HG03439 (cell line): ENCODE measurements at regions not wholly inside any gene's neighbourhood (a gene's known extent, or its start where the extent isn't known, plus 50 kb on each side); places are given as distances from the start of the nearest gene placed in this dataset.
A peak's percentile ranks its signal among the peaks of the same experiment; 100 is the strongest.

Source experiments
- ATAC-seq: cut with Tn5 transposase; IDR thresholded peaks from one replicate; pipeline ENCODE4 v1.9.1; 2021; ENCODE audit warnings: mild to moderate bottlenecking, moderate library complexity; ENCODE audit not compliant: unreplicated experiment

DNA sequence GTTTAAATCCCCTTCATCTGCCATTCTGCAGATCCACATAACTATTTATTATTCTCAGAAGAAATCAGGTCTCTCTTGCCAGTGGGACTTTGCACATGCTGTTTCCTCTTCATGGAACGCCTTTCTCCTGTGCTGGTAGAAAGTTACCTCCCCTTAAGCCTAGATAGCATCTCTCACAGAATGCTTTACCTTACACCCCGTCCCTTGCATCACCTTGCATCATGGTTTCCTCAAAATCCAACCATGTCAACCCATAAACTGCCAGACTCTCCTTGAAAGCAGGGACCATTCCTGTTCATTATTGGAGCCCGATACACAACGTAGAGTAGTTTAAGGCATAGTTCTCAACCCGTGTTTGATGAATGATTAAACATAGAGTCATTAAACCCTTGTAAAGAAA, 396.2 kb upstream of the F9 start:
- no peak for ATAC-seq

DNA sequence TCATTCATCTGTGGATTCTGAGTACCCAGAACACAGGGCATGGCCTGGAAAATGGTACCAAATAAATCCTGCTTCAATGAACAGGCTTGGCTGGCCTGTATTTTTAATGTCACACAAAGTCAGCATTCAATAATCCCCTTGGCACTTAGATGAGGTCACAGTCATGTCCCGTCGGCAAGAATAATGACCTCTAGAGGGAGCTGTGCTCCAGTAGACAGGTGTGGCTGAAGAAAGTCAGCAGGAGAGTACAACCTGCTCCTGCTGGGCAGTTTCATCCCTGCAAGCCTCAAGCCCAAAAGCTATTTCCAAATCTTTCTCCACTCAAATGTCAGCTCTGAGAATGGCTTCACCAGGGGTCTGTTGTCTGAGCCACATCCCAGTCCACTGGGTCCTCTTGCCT, 404.0 kb upstream of the F9 start:
- peak; percentile 83 for ATAC-seq

DNA sequence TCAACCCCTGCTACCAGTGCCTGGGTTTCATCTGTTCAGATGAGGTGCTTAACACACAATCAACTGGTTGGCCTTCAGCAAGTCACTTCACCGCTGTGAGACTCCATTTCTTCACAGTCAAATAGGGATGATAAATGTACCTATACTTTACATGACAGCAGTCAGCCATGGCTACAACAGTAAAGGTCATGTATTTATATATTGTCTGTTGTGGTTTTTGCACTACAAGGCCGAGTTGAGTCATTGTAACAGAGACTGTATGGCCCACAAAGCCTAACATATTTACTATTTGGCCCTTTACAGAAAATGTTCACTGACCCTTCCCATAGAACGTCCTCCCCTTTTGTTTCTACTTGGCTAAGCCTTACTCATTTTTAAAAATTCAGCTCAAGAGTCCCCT, 404.6 kb upstream of the F9 start:
- ATAC-seq: no peak

DNA sequence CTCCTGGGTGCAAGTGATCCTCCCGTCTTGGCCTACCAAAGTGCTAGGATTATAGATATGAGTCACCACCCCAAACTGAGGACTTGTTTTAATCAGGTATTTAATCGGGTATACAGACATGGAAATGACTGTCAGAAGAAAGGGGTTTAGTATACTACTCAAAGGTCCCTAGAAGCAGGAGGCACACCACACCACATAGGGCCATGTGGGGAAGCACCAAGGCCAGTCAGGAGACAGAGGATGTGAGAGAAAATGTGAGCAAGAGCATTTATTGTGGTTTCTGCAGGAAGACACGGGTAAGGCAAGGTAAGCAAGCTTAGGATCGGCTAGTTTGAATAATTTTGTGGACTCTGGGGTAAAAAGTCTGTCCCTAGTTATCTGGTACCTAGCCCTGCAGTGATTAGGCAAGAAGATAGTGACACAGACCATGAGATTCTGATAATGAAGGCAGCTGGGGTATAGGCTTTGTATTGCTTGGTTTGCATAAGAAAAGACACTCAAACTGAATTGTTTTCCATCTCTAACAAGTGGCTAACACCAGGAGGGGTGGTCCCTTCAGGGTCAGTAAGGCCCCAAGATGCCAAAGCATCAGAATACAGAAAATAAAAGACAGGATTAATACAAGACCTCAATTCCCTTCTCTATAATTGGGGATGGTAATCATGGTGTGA, 408.8 kb upstream of the F9 start:
- ATAC-seq: no peak

DNA sequence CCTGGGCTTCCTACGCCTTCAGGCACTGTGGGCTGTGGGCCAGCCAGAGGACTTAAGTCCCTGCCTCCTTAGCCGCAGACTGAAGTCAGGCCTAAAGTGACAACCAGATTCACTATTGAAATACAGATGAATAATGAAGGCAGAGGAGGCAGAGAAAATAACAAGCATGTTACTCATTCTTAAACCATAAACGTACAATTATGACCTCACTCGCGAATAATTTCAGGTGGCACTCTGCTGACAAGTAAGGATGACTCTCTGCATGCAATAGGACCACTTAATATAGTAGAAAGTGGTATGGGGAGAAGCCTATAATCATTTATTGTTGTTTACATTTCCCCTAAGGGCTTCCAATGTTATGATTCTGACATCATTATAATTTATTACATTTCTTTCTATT, 409.2 kb upstream of the FGF13 start:
- ATAC-seq: no peak

DNA sequence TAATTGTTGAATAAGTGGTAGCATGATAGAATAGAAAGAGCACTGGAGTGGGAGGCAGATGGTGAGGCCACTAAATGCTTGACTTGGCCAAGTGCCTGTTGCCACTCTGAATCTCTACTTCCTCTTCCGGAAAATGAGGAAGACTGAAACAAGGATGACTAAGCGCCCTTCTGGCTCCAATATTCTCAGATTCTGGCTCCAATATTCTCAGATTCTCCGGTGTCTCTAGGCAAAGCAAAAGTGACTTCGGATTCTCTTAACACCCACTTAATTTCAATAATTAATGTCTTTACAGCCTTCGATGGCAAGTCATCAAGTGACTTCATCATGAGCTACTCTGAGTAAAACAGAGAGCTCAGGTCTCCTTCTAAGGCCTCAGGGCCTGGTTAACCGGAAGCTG, 402.2 kb upstream of the FGF13 start:
- no peak for ATAC-seq

DNA sequence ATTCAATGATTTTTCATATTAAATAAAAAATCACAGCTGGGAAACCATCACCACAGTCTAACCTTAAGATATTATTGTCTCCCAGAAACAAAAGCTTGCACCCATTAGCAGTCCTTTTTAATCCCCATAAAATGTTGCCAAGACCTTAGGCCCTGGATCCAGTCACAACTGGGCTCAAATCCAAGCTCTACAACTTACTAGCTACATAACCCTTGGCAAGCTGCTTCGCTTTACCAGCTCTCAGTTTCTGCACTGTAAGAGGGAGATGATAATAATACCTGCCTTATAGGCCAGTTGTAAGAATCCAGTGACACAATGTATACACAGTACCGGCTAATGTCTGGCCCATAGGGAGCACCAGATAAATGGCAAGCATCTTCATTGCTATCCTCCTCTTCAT, 400.9 kb upstream of the FGF13 start:
- ATAC-seq: no peak

DNA sequence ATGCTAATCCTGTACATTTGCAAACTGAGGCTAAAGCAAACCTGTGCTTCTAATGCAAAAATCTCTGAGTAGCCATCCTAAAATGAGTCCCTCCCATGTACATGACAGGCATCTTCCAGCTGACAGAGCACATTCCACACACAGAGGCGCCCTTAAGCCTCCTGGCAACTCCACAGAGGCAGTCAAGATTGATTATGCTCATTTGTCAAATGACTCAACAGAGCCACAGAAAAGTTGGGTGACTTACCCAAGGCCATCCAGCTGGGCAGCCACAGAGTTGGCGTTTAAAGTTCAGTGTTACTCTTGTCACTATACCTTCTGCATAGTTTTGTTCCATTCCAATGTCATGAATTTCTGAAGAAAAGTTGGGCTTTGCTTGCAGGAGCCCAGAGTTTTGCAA, 394.6 kb upstream of the FGF13 start:
- ATAC-seq: no peak

DNA sequence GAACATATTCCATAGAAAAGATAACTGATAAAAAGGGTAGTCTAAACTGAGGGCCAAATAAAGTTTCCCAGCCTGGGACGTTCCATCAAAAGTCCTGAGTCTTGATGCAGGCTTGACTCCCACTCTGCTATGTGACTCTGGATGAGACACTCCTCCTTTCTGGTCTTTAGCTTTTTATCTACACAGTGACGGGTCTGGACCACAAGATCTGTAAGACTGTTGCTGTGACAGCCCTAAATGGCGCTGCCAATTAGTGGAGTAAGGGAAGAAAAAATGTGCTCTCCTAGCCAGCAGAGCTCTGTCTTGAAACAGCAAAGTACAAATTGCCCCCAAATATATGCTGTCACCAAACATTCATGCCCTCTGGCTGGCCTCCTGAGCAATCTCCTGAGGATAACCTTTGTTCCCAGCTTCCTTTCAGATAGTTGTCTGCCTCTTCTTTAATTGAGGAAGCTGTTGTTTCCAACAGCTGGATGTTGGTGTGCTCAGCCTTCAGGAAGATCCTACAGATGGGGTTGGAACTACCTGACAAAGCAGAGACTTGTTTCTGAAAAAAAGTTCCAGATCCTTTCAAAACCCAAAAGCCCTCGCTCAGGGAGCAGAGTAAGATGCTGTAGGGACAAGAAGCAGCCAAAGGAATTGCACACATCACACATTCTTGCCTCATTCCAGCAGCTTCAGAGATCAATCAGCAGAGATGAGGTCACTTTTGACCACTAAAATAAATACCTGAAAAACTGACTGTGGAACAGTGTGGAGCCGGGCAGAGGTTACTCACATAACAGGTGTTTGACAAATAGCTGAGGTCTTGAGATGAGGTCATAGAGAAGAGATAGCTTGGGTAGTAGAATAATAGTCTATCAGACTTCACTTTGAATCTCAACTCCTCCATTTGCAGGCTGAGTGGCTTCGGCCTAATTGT, 383.4 kb upstream of the FGF13 start:
- ATAC-seq: no peak

DNA sequence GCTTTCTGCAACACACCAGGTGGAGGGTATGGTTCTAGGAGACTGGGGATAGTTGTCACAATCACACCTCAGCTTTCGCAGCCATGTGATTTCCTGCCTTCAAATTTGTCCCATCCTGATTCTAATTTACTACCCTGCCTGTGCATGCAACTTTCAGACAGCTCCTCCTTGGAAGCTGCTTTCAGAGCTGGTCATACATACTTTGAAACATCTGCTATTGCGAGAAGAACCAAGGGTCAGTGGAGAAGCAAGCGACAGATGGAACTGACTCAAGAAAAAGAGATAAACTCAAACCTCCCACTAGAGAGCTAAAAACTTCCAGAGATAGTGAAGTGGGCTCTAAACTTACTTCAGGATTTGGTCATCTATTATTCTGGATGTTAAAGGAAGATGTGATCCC, 381.7 kb upstream of the FGF13 start:
- no peak for ATAC-seq

DNA sequence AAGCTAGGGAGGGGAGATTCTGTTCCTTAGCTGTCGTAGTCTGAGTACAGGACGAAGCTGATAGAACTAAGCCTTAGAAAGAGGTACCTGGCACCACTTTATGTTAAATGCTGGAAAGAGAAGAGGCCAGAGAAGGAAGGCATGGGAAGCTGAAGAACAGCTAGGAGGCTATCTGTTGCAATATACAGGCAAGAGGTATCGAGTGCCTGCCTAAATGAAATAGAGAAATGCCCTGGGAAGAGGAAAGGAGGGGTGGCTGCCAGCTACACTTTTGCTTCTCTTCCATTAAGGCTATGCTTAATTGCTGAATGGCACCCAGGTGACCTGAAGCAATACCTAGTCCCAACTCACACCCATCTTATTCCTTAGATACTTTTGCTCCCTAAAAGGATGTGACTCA, 380.4 kb upstream of the FGF13 start:
- ATAC-seq: no peak

DNA sequence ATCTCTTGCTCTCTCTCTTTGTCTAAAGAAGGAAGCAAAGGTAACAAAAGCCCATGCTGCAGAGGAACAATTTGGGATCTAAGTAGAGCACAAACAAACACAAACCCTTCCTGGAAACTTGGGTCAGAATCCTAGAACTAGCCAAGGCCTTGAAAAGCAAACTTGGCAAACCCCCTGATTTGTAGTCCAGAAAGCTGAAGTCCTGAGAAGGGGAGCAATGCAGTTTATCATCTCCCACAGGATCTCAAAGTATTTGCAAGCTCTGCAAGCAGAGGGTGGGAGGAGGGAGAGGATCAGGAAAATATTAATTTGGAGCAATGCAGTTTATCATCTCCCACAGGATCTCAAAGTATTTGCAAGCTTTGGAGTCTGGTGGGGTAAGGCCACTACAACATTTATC, 379.5 kb upstream of the FGF13 start:
- ATAC-seq: no peak

DNA sequence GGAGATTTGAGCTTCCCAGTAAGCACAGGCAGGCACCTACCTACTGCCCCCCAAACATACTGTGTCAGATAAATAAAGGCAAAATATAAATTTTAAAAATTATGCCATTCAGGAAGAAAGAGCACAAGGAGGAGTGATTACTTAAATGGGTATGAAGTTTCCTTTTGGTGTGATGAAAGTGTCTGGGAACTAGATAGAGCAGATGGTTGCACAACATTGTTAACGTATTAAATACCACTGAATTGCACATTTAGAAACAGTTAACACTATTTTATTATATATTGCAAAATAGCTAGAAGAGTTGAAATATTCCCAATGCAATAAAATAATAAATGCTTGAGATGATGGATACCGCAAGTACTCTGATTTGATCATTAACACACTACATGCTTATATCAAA, 374.7 kb upstream of the FGF13 start:
- no peak for ATAC-seq

DNA sequence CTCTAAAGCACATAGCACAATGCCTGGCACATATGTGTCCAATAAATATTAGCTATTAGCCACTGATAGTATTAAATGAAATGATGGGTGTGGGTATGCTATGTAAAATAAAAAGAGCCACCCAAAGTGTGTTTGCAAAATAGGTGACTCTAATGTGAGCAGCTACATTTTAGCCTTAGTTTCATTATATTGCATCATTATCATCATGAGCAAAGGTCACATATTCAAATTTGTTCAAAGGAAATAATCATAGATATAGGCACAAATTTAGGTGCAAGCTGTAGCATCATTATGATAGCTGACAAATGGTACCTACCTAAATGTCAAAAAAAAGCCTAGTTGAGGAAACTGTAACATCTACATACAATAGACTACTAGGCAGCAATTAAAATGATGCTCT, 373.9 kb upstream of the FGF13 start:
- ATAC-seq: no peak

DNA sequence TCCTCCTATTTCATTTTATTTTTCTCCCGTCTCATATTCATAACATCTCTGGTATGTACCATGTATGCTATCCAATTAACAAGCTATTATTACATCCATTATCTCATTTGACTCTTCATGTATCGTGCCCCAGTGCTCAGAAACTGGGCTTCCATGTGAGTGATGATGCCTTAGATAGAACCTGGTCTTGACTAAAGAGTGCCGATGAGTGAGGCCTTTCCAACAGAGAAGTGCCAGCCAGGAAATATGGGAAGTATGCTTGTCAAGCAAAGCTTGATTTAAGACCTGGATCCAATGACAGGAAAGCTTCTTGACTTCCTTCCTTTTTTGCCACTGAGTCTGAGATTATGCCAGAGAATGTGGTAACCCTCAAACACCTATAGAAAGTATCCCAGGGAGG, 371.7 kb upstream of the FGF13 start:
- no peak for ATAC-seq

DNA sequence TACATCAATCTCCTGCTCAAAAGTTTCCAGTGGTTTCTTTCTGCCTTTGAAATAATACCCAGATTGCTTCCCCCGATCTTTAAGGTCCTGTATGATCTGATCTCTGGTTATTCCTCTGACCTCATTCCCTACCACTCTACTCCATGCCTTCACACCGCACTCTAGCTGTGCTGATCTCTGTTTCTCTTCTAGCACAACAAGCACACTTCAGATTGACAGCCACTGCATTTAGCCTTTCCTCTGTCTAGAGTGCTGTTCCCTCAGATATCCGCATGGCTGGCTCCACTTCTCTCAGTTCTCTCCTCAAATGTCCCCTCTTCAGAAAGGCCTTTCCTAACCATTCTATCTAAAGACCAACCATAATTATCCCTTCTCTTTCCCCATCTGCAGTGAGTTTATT, 370.4 kb upstream of the FGF13 start:
- ATAC-seq: no peak

DNA sequence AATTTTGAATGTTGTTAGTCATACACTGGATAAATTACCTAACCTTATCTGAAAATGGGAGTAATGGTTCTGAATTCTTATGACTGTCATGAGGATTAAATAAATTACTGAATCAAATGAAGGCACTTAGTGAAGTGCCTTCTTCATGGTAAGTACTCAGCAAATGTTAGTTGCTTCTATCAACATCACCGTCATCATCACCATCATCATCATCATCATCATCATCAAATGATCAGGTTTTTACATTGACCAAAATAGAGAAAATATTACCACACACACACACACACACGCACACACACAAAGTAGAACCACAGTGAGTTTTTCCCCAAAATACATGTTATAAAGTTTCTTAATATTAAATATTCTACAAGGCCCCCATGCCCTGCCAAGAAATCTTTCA, 368.3 kb upstream of the FGF13 start:
- no peak for ATAC-seq

DNA sequence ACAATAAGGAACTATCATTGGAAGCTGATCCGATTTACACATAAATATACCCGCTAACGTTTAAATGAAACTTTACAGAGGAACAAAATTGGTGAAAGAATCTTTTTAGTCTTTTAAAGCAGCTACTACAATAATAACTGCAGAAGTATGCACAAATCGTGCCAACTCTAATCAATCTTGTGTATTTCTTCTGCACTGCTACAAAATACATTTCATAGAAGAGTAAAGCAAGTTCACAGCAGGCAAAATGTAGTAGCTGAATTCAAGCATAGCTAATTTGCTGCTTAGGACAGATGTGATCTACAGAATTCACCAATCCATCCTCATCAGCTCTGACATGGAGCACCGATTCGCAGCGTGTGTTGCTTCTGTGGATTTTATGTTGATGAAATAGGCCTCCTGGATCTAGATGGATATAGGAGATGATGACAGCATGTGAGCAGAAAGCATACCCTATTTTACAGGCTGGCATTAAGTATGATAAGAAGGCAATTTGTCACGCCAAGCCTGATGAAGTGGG, 367.3 kb upstream of the FGF13 start:
- no peak for ATAC-seq

DNA sequence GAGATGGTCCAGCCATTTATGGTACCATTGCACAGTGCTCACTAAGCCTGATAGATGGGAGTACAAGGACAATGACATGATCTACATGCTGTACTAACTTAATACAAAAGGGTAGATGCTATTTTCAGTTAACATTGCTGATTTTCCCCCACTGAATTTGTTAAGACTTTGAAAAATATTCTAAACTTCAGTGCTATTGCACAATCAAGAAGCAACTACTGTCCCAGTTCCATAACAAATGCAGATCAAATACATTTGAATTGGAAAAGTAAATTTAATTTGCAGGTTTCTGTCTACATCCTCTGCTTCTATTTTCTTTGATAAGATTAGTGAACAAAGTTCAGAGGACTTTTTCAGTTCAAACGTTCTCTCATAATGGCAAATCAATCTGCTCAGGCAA, 366.8 kb upstream of the FGF13 start:
- ATAC-seq: no peak

DNA sequence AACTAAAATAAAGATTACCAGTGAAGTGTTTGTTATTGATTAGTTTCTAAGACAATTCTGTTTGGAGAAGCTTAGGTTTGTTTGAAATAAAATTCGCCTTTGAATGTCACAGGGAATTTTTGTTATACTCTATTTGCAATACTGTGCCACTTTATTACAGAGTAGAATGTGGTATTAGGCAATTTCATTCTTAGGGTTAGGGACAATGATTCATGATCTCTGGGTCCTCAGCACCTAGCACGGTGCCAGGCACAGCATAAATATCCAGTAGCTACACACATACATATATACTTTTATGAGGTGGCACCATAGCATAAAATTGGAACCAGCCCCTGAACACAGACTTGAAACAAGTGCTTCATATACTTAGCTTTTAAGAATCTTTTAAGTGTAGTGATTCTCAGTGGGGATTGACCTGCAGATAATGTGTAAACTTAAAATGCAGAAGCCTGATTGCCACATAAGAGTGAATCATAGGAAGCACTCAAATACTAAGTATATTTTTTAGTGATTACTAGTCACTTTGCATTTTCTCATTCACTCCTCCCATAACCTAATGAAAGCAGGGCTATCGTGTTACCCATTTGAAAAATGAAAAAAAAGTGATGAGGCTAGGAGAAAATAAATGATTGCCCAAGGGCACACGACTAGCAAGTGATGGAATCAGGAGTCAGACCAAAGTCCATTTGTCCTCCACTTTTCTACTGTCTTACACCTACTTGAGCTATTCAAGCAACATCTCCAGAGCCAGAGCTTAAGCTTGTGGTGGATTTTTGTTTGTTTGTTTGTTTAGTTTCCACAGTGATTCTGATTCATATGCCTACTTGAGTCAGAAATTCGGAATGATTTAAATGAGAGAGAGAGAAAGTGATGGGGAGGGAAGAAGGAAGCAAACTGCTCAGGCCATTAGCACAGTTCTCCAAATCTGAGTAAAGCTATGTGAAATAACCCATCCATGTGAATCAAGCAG, 366.0 kb upstream of the FGF13 start:
- ATAC-seq: no peak

DNA sequence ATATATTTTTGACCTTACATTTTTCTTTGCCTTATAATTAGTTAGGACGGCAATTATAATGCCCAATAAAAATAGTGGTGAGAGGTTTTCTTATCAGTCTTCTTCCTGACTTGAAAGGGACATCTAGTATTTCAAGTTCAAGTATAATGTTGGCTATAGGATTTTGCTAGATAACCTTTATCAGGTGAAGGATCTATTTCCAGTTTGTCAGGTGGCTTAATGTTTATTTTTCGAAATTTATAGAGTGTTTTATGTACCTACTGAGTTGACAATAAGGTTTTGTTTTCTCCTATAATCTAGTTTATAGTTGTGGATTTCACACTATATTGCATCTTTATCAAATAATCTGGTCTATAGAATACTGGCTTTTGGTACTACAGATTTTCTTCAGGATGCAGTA, 351.8 kb upstream of the FGF13 start:
- no peak for ATAC-seq
